ENCODE measurements at regions not wholly inside any gene's neighbourhood (a gene's known extent, or its start where the extent isn't known, plus 50 kb on each side); places are given as distances from the start of the nearest gene placed in this dataset.
"Not testable (repeated sequence)": the region's sequence is repeated elsewhere in the genome, so short reads cannot be mapped to it uniquely, and the experiment has no call there.

GRCh38 chr9:29974197-29974596 is 2400.9 kb upstream of the C9orf72 start:
- DNase-seq (ENCODE audit: low read depth in 3 of 3): no peak

- DNase-seq (ENCODE audit: low read depth in 3 of 3): no peak
Observed at GRCh38 chr9:29976981-29977380, 2403.7 kb upstream of the C9orf72 start.

- no peak for DNase-seq (ENCODE audit: low read depth in 3 of 3)
Observed at GRCh38 chr9:29981013-29981412, 2403.4 kb upstream of the ACO1 start.

- no peak for DNase-seq (ENCODE audit: low read depth in 3 of 3)
Observed at GRCh38 chr9:29999645-30000044, 2384.8 kb upstream of the ACO1 start.

GRCh38 chr9:30010691-30011090 is 2373.8 kb upstream of the ACO1 start:
- DNase-seq (ENCODE audit: low read depth in 3 of 3): no peak

GRCh38 chr9:30012622-30013021 is 2371.8 kb upstream of the ACO1 start:
- DNase-seq (ENCODE audit: low read depth in 3 of 3): no peak

GRCh38 chr9:30015073-30015472 is 2369.4 kb upstream of the ACO1 start:
- no peak for DNase-seq (ENCODE audit: low read depth in 3 of 3)

GRCh38 chr9:30020161-30020560 is 2364.3 kb upstream of the ACO1 start:
- no peak for DNase-seq (ENCODE audit: low read depth in 3 of 3)

GRCh38 chr9:30035761-30036160 is 2348.7 kb upstream of the ACO1 start:
- no peak for DNase-seq (ENCODE audit: low read depth in 3 of 3)

- DNase-seq (ENCODE audit: low read depth in 3 of 3): no peak
Observed at GRCh38 chr9:30036558-30036957, 2347.9 kb upstream of the ACO1 start.

- DNase-seq (ENCODE audit: low read depth in 3 of 3): no peak
Observed at GRCh38 chr9:30039712-30040111, 2344.7 kb upstream of the ACO1 start.

- DNase-seq (ENCODE audit: low read depth in 3 of 3): no peak
Observed at GRCh38 chr9:30048396-30048795, 2336.0 kb upstream of the ACO1 start.

- no peak for DNase-seq (ENCODE audit: low read depth in 3 of 3)
Observed at GRCh38 chr9:30058463-30058862, 2326.0 kb upstream of the ACO1 start.

- DNase-seq (ENCODE audit: low read depth in 3 of 3): no peak
Observed at GRCh38 chr9:30060976-30061375, 2323.5 kb upstream of the ACO1 start.

GRCh38 chr9:30065888-30066287 is 2318.6 kb upstream of the ACO1 start:
- DNase-seq (ENCODE audit: low read depth in 3 of 3): no peak

GRCh38 chr9:30069236-30069635 is 2315.2 kb upstream of the ACO1 start:
- not testable (repeated sequence) for DNase-seq (ENCODE audit: low read depth in 3 of 3)

- DNase-seq (ENCODE audit: low read depth in 3 of 3): no peak
Observed at GRCh38 chr9:30075022-30075421, 2309.4 kb upstream of the ACO1 start.

GRCh38 chr9:30075451-30076199 is 2308.8 kb upstream of the ACO1 start:
- peak in 2 of 3 experiments; percentile 20 to 25 for DNase-seq (ENCODE audit: low read depth in 3 of 3)

- no peak for DNase-seq (ENCODE audit: low read depth in 3 of 3)
Observed at GRCh38 chr9:30078195-30078594, 2306.2 kb upstream of the ACO1 start.

GRCh38 chr9:30089428-30089827 is 2295.0 kb upstream of the ACO1 start:
- no peak for DNase-seq (ENCODE audit: low read depth in 3 of 3)

- no peak for DNase-seq (ENCODE audit: low read depth in 3 of 3)
Observed at GRCh38 chr9:30103647-30104394, 2280.6 kb upstream of the ACO1 start.

GRCh38 chr9:30107134-30107533 is 2277.3 kb upstream of the ACO1 start:
- DNase-seq (ENCODE audit: low read depth in 3 of 3): not testable (repeated sequence)

- no peak for DNase-seq (ENCODE audit: low read depth in 3 of 3)
Observed at GRCh38 chr9:30116673-30117217, 2267.7 kb upstream of the ACO1 start.

All from stimulated activated CD4-positive, alpha-beta T cell treated with anti-CD3 and anti-CD28 coated beads, TNF-alpha, amount 100 ng/mL, for 24 hours (primary cell).